ENCODE measurements at regions not wholly inside any gene's neighbourhood (a gene's known extent, or its start where the extent isn't known, plus 50 kb on each side); places are given as distances from the start of the nearest gene placed in this dataset.

GRCh38 chr2:198213253-198213652 is 408.9 kb downstream of the PLCL1 start:
- H3K27ac ChIP-seq (ENCODE audit: insufficient read depth, low read depth, low read length): no peak overlapping the region

More at GRCh38 chr2:198213253-198213652, 408.9 kb downstream of the PLCL1 start:
- Histone ChIP-seq H3K4me3 (replicated peaks in 1 of 3; ENCODE audit: insufficient read depth in 1 of 3, low read depth in 1 of 3, low read length in 3 of 3) (no peak overlapping the region), H3K36me3 (ENCODE audit: control insufficient read depth in 2 of 2, extremely low read depth in 1 of 2, insufficient read depth in 2 of 2, low read length in 2 of 2) (no peaks in the 10 kb centered on the region), H3K4me1 (ENCODE audit: control insufficient read depth, extremely low read depth, insufficient read depth, low read length) (no peaks in the 10 kb centered on the region), H3K9ac (replicated peaks; ENCODE audit: extremely low read depth, insufficient read depth, low read length) (no peak overlapping the region), H3K9me3 (replicated peaks; ENCODE audit: control insufficient read depth, insufficient read depth, low read length) (no peaks in the 10 kb centered on the region), H3K9me1 (replicated peaks; ENCODE audit: control insufficient read depth, extremely low read depth, insufficient read depth, low read length) (no peaks in the 10 kb centered on the region), H3K4me2 (ENCODE audit: insufficient read depth, low read length) (no peak overlapping the region), H2AFZ (ENCODE audit: low read depth, low read length) (no peak overlapping the region), H3K27me3 (ENCODE audit: control insufficient read depth in 2 of 2, insufficient read depth in 2 of 2, low read length in 2 of 2) (peaks cover 0 to 2% of the 10 kb centered on the region in 2 experiments), H4K20me1 (replicated peaks; ENCODE audit: control insufficient read depth, extremely low read depth, insufficient read depth, low read length) (no peaks in the 10 kb centered on the region), H3K79me2 (ENCODE audit: control insufficient read depth, insufficient read depth, low read length) (no peaks in the 10 kb centered on the region)
- ChIA-PET POLR2A (no interaction called here), CTCF (no interaction called here)
- FAIRE-seq (no peak), DNase-seq (ENCODE audit: low read depth, low spot score) (no peak)
- TF ChIP-seq JUN (IDR thresholded peaks at IDR 0.05; ENCODE audit: borderline replicate concordance, insufficient read depth, insufficient read length, low read depth) (no peak), GATA2 (IDR thresholded peaks at IDR 0.05; ENCODE audit: insufficient read depth, insufficient read length, low read depth, low read length) (no peak), MAX (IDR thresholded peaks at IDR 0.05; ENCODE audit: insufficient read depth, insufficient read length) (no peak), FOS (IDR thresholded peaks at IDR 0.05; ENCODE audit: borderline replicate concordance, insufficient read depth, low read length) (no peak), POLR2AphosphoS5 (IDR thresholded peaks at IDR 0.05; ENCODE audit: insufficient read depth, low read depth, low read length) (no peak), EZH2 (IDR thresholded peaks at IDR 0.05; ENCODE audit: borderline replicate concordance, low read depth, low read length, severe bottlenecking) (no peak), POLR2A (IDR thresholded peaks at IDR 0.05; ENCODE audit: low read depth, low read length) (no peak), MYC (IDR thresholded peaks at IDR 0.05; ENCODE audit: low read depth, low read length) (no peak)
- TF ChIP-seq, protein P1, sequence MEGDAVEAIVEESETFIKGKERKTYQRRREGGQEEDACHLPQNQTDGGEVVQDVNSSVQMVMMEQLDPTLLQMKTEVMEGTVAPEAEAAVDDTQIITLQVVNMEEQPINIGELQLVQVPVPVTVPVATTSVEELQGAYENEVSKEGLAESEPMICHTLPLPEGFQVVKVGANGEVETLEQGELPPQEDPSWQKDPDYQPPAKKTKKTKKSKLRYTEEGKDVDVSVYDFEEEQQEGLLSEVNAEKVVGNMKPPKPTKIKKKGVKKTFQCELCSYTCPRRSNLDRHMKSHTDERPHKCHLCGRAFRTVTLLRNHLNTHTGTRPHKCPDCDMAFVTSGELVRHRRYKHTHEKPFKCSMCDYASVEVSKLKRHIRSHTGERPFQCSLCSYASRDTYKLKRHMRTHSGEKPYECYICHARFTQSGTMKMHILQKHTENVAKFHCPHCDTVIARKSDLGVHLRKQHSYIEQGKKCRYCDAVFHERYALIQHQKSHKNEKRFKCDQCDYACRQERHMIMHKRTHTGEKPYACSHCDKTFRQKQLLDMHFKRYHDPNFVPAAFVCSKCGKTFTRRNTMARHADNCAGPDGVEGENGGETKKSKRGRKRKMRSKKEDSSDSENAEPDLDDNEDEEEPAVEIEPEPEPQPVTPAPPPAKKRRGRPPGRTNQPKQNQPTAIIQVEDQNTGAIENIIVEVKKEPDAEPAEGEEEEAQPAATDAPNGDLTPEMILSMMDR (IDR thresholded peaks at IDR 0.05; ENCODE audit: extremely low read depth in 1 of 2, insufficient read depth in 1 of 2, low read depth in 1 of 2, low read length in 2 of 2): no peak
- dilution Hi-C loops (cut with MboI; ENCODE audit: extremely low pct_ligation_motif_present, low sequenced_read_pairs) (no loop called here), intact Hi-C loops (cut with micrococcal nuclease) (no loop called here)
- no TSS peak for BruUV-seq (replicated peaks)
